Endothelial cell of umbilical vein (primary cell): ENCODE measurements at regions not wholly inside any gene's neighbourhood (a gene's known extent, or its start where the extent isn't known, plus 50 kb on each side); places are given as distances from the start of the nearest gene placed in this dataset.

Experiments
- BruUV-seq: library from RNA; stranded (reverse); fragments of 400-500 nt; replicated peaks from 2 replicates; lab custom pipeline; 2021; lab: Mats Ljungman, UMichigan
- CTCF ChIA-PET: fragments of 300-600, 350-600 bp; sonication (Branson Sonifier 250); formaldehyde crosslinking; loops from one replicate; lab custom pipeline; 2021; ENCODE audit warnings: antibody characterized with exemption, inconsistent platforms; lab: Charles Lee
- POLR2A ChIA-PET: fragments of 300-600, 350-600 bp; sonication (Branson Sonifier 250); formaldehyde crosslinking; loops from one replicate; lab custom pipeline; 2021; ENCODE audit warnings: antibody characterized with exemption, inconsistent platforms; lab: Charles Lee
- DNase-seq: peaks from one replicate; pipeline ENCODE4 v3.0.0-alpha.2; 2011; ENCODE audit warnings: low read depth, low spot score
- FAIRE-seq: peaks from 2 replicates; lab custom pipeline; 2011; peaks lifted over from hg19 to GRCh38; lab: Jason Lieb, UNC
- H2AFZ ChIP-seq: 2 replicates; pipeline ENCODE4 v1.6.0; 2012; ENCODE audit warnings: low read depth, low read length, control low read depth, inconsistent platforms
- H3K27ac ChIP-seq: 2 replicates; pipeline ENCODE4 v1.5.1; 2011; ENCODE audit warnings: low read depth, mild to moderate bottlenecking, control low read depth, low read length, moderate library complexity; ENCODE audit not compliant: insufficient read depth
- H3K27me3 ChIP-seq, 2 experiments: 2 replicates each; pipeline versions ENCODE4 v1.6.0 to v1.6.1; 2011; ENCODE audit warnings: low read length in 2 of 2, mixed read lengths in 1 of 2; ENCODE audit not compliant: control insufficient read depth in 2 of 2, insufficient read depth in 2 of 2
- H3K36me3 ChIP-seq, 2 experiments: 2 replicates in 1 of 2; 3 replicates in 1 of 2; pipeline ENCODE4 v1.5.1; 2011; ENCODE audit warnings: low read length in 2 of 2, mild to moderate bottlenecking in 1 of 2, moderate library complexity in 1 of 2; ENCODE audit not compliant: control insufficient read depth in 2 of 2, insufficient read depth in 2 of 2; ENCODE audit errors: extremely low read depth in 1 of 2
- H3K4me1 ChIP-seq: 3 replicates; pipeline ENCODE4 v1.5.1; 2011; ENCODE audit warnings: mild to moderate bottlenecking, low read length; ENCODE audit not compliant: control insufficient read depth, insufficient read depth; ENCODE audit errors: extremely low read depth
- H3K4me2 ChIP-seq: 2 replicates; pipeline ENCODE4 v1.6.1; 2011; ENCODE audit warnings: low read length, control low read depth, mixed read lengths; ENCODE audit not compliant: insufficient read depth
- H3K4me3 ChIP-seq, 3 experiments: fragments of 200-600 bp in 1 of 3; sonication (generic), shearing (Covaris generic) in 1 of 3; replicated peaks in 1 of 3; 2 replicates each; pipeline ENCODE4 v1.5.1; 2011 to 2016; ENCODE audit warnings: control low read depth in 3 of 3, low read length in 3 of 3, mild to moderate bottlenecking in 2 of 3, inconsistent platforms in 1 of 3, low read depth in 1 of 3, moderate library complexity in 1 of 3; ENCODE audit not compliant: insufficient read depth in 1 of 3
- H3K79me2 ChIP-seq: 2 replicates; pipeline ENCODE4 v1.6.0; 2012; ENCODE audit warnings: low read length, inconsistent platforms; ENCODE audit not compliant: control insufficient read depth, insufficient read depth
- H3K9ac ChIP-seq: replicated peaks from 2 replicates; pipeline ENCODE3; 2011; ENCODE audit warnings: low read length, control low read depth; ENCODE audit not compliant: insufficient read depth; ENCODE audit errors: extremely low read depth
- H3K9me1 ChIP-seq: replicated peaks from 3 replicates; pipeline ENCODE4 v1.6.0; 2011; ENCODE audit warnings: mild to moderate bottlenecking, low read length; ENCODE audit not compliant: control insufficient read depth, insufficient read depth; ENCODE audit errors: extremely low read depth
- H3K9me3 ChIP-seq: replicated peaks from 2 replicates; pipeline ENCODE4 v1.5.1; 2012; ENCODE audit warnings: low read length, inconsistent platforms; ENCODE audit not compliant: control insufficient read depth, insufficient read depth
- H4K20me1 ChIP-seq: replicated peaks from 2 replicates; pipeline ENCODE3; 2011; ENCODE audit warnings: mild to moderate bottlenecking, low read length; ENCODE audit not compliant: control insufficient read depth, insufficient read depth; ENCODE audit errors: extremely low read depth
- EZH2 ChIP-seq: IDR thresholded peaks from 2 replicates; pipeline ENCODE4 v1.6.1; 2012; ENCODE audit warnings: borderline replicate concordance, low read depth, mild to moderate bottlenecking, moderate library complexity, low read length, inconsistent platforms; ENCODE audit not compliant: severe bottlenecking
- FOS ChIP-seq: IDR thresholded peaks from 2 replicates; pipeline ENCODE4 v1.6.1; 2011; ENCODE audit warnings: mild to moderate bottlenecking, low read length, moderate library complexity, borderline replicate concordance; ENCODE audit not compliant: insufficient read depth
- JUN ChIP-seq: IDR thresholded peaks from 2 replicates; pipeline ENCODE4 v1.6.1; 2011; ENCODE audit warnings: borderline replicate concordance, low read depth; ENCODE audit not compliant: insufficient read length, insufficient read depth
- MYC ChIP-seq: IDR thresholded peaks from one replicate; pipeline ENCODE4 v1.6.1; 2011; ENCODE audit warnings: mild to moderate bottlenecking, low read depth, low read length
- POLR2AphosphoS5 ChIP-seq: IDR thresholded peaks from 2 replicates; pipeline ENCODE4 v1.6.1; 2012; ENCODE audit warnings: low read depth, mild to moderate bottlenecking, control low read depth, low read length, moderate library complexity; ENCODE audit not compliant: insufficient read depth
- dilution Hi-C: fragments of 300-500 bp; cut with MboI; formaldehyde crosslinking; loops from one replicate; pipeline ENCODE4 v1.15.0; 2019; ENCODE audit warnings: low sequenced_read_pairs; ENCODE audit not compliant: extremely low pct_ligation_motif_present
- intact Hi-C: fragments of 100-400 bp; cut with micrococcal nuclease; formaldehyde crosslinking; loops from one replicate; pipeline ENCODE4 v1.10.0; 2022
- TF ChIP-seq, protein P1 (sequence below): IDR thresholded peaks from 2 replicates; pipeline ENCODE4 v1.6.1; 2011; ENCODE audit not compliant: insufficient read depth, insufficient read length
- TF ChIP-seq, protein P2 (sequence below), 2 donors: IDR thresholded peaks; 1 replicate in 1 of 2; 2 replicates in 1 of 2; pipeline ENCODE4 v1.5.1; 2011; ENCODE audit warnings: low read length in 2 of 2, mild to moderate bottlenecking in 2 of 2, moderate library complexity in 2 of 2, control low read depth in 1 of 2, inconsistent platforms in 1 of 2, low read depth in 1 of 2; ENCODE audit not compliant: insufficient read depth in 1 of 2; ENCODE audit errors: extremely low read depth in 1 of 2

DNA sequence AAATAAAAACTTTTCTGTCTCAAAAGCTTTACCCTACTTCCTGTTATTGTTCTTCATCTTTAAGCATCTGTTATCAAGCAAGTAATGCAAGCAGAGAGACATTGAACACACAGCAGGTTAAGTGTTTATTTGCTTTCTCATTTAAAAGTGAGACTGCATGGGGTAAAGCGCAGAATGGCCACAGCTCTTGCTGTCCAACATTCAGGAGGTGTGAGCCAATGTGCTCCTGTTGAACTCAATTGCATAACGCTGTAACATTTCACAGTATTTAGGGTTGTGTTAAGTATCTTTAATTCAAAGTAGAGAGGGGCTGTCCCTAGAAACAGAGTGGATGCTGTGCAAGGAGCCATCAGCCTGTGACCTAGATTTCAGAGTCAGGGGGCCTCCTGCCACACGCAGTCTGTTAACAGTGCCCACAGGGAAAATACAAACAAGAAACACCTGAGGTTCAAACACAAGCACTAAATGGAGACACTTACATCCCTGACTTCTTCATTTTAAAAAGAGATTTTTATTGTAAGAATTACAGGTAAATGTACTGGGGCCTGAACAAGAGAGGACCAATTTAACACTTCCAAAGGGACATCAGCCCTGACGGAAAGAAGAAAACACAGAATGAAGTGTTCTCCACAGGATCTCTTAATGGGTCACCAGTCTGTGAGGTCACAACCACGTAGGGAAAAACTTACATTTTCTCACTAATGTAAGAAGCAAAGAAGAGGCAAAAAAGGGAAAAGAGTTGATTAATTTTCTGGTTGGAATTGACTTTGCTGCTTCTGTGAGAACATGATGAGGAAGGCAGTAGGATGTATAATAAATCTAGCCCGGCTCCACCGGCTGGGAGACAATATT lies 815.1 kb downstream of the VGLL3 start:
- dilution Hi-C loops (no loop called here), intact Hi-C loops (no loop called here)
- Histone ChIP-seq H3K27me3 (no peaks in the 10 kb centered on the region), H4K20me1 (no peaks in the 10 kb centered on the region), H3K4me3 (no peak overlapping the region), H2AFZ (no peak overlapping the region), H3K4me1 (no peaks in the 10 kb centered on the region), H3K4me2 (no peak overlapping the region), H3K9me1 (no peaks in the 10 kb centered on the region), H3K27ac (no peak overlapping the region), H3K9ac (no peak overlapping the region), H3K79me2 (no peaks in the 10 kb centered on the region), H3K36me3 (no peaks in the 10 kb centered on the region), H3K9me3 (peaks cover 2% of the 10 kb centered on the region)
- BruUV-seq, result no TSS peak
- TF ChIP-seq EZH2, result no peak
- TF ChIP-seq, protein P1, sequence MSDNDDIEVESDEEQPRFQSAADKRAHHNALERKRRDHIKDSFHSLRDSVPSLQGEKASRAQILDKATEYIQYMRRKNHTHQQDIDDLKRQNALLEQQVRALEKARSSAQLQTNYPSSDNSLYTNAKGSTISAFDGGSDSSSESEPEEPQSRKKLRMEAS, result no peak
- TF ChIP-seq JUN, result no peak
- TF ChIP-seq FOS, result no peak
- TF ChIP-seq, protein P2, sequence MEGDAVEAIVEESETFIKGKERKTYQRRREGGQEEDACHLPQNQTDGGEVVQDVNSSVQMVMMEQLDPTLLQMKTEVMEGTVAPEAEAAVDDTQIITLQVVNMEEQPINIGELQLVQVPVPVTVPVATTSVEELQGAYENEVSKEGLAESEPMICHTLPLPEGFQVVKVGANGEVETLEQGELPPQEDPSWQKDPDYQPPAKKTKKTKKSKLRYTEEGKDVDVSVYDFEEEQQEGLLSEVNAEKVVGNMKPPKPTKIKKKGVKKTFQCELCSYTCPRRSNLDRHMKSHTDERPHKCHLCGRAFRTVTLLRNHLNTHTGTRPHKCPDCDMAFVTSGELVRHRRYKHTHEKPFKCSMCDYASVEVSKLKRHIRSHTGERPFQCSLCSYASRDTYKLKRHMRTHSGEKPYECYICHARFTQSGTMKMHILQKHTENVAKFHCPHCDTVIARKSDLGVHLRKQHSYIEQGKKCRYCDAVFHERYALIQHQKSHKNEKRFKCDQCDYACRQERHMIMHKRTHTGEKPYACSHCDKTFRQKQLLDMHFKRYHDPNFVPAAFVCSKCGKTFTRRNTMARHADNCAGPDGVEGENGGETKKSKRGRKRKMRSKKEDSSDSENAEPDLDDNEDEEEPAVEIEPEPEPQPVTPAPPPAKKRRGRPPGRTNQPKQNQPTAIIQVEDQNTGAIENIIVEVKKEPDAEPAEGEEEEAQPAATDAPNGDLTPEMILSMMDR (IDR thresholded peaks at IDR 0.05; ENCODE audit: extremely low read depth in 1 of 2, insufficient read depth in 1 of 2, low read depth in 1 of 2, low read length in 2 of 2), result no peak
- no peak for TF ChIP-seq MYC
- no peak for TF ChIP-seq POLR2AphosphoS5
- FAIRE-seq (no peak), DNase-seq (no peak)
- ChIA-PET CTCF (no interaction called here), POLR2A (no interaction called here)
